ENCODE measurements at regions not wholly inside any gene's neighbourhood (a gene's known extent, or its start where the extent isn't known, plus 50 kb on each side); places are given as distances from the start of the nearest gene placed in this dataset.

DNA sequence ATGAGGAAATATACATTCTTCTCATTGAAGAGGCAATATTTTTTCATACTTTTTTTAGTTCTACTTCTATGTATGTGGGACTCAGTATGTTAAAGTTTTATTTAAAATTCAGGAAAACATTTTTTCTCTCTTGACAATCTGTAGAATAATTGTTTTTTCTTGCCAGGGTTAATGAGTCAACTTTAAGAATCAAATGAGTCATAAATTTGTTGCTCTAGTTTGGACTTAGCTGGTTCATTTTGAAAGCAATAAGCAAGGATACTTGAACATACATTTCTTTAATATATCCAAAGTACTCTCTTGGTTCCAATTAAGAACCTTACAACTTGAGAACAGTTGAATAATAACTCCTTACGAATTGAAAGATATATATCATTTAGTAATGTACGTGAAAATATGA is 1145.3 kb upstream of the B3GALT2 start:
- DNase-seq (ENCODE audit: low spot score), result no peak

- DNase-seq (ENCODE audit: low spot score), result no peak
Measured at GRCh38 chr1:194322751-194323150, 1136.3 kb upstream of the B3GALT2 start.

DNA sequence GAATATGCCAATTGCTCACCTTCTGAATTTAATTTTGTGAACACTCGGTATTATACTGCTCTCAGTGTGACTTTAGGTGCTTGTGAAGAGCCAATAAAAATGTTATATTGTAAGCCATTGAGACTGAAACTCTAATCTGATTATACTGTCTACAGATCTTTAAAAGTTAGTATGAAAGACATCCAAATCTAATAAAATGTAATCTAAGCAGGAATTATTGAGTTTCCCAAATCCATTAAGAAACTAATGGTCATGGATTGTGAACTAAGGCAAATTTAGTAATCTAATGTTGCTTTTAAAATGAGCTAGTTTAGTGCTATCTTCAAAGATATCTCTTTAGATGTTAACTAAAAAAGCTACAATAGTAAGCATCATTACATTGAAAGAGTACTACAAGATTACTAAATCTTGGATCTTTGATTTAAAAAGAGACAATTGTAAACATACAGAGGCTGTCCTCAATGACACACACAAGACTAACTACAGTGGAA is 1132.4 kb upstream of the B3GALT2 start:
- DNase-seq (ENCODE audit: low spot score), result no peak

GRCh38 chr1:194309697-194310096 is 1123.3 kb upstream of the B3GALT2 start:
- DNase-seq (ENCODE audit: low spot score), result no peak

DNA sequence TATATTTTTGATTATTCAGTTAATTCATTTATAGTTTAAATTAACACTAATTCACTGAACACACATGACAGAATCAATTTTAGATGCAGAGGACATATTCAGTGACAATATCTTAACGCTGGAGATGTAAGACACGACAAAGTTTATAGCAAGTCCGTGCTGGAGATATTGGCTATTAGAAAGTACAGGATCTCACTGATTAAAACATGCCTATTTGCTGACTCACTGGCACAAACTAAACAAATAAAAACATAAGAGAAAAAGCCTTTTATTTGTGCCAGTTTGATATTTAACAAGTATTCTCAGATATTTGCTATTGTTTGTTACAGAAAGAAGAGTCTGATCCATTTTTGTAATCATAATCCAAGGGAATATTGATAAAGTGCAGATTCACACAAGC is 1122.9 kb upstream of the B3GALT2 start:
- DNase-seq (ENCODE audit: low spot score), result no peak

DNA sequence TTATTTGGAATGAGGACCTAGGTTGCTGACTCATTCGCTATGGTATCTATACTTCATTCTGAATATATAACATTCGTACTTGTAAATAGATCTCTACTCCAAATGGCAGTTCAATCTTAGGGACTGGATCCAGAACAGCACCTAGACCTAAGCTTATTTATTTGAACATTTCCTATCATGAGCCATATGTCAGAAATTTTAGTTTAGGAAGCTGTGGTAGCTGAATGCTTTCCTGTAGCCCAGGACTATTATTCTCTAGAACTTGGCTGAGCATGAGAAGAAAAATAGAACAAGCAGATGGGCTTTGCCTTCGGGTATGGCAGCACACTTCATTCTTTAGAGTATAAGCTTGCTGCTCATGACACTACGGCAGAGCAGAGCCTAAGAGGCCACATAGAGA is 1114.4 kb upstream of the B3GALT2 start:
- DNase-seq (ENCODE audit: low spot score), result no peak

DNA sequence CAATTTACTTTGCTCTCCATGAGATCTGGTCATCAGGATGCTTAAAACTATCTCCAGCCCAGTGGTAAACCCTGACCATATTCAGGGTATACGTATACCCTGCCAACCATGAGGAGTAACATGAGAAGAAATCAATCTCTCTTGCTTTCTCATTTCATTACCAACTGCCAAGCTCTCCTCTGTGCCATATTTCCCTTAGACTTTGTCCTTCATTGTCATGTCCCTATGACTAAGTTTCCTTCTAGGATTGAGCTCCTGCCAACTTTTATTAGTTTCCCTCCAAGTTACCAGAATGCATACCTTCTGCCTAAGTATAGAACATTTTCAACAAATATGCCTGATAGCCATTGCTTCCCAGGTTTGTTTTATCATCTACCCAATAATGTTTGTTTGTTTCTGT is 1113.9 kb upstream of the B3GALT2 start:
- DNase-seq (ENCODE audit: low spot score), result no peak

GRCh38 chr1:194298007-194298598 is 1111.7 kb upstream of the B3GALT2 start:
- DNase-seq (ENCODE audit: low spot score), result no peak

GRCh38 chr1:194297094-194297493 is 1110.7 kb upstream of the B3GALT2 start:
- no peak for DNase-seq (ENCODE audit: low spot score)

GRCh38 chr1:194296201-194296600 is 1109.8 kb upstream of the B3GALT2 start:
- no peak for DNase-seq (ENCODE audit: low spot score)

- DNase-seq (ENCODE audit: low spot score), result peak; percentile 39
Measured at GRCh38 chr1:194295685-194296084, 1109.3 kb upstream of the B3GALT2 start.

GRCh38 chr1:194293851-194294405 is 1107.5 kb upstream of the B3GALT2 start:
- DNase-seq (ENCODE audit: low spot score), result no peak

- no peak for DNase-seq (ENCODE audit: low spot score)
Measured at GRCh38 chr1:194292966-194293365, 1106.6 kb upstream of the B3GALT2 start.

GRCh38 chr1:194289569-194290266 is 1103.3 kb upstream of the B3GALT2 start:
- DNase-seq (ENCODE audit: low spot score), result peak; percentile 11

- DNase-seq (ENCODE audit: low spot score), result no peak
Measured at GRCh38 chr1:194288238-194288637, 1101.8 kb upstream of the B3GALT2 start.

DNA sequence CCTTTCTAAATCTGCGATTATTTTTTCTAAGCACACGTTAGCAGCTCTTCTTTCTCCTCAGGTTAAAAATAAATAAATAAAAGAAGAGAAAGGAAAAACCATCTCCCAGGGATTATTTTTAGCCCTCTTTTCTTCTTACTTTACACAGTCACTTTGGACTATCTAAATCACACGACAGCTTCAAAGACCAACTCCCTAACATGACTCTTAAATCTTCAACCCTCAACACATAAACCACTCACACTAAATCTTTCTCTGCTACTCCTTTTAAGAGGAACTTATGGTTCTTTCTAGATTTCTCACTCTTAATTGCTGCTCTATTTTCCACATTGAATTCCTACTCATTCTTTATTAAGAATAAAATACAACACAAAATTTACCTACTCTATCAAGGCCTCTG is 1095.0 kb upstream of the B3GALT2 start:
- DNase-seq (ENCODE audit: low spot score), result no peak

DNA sequence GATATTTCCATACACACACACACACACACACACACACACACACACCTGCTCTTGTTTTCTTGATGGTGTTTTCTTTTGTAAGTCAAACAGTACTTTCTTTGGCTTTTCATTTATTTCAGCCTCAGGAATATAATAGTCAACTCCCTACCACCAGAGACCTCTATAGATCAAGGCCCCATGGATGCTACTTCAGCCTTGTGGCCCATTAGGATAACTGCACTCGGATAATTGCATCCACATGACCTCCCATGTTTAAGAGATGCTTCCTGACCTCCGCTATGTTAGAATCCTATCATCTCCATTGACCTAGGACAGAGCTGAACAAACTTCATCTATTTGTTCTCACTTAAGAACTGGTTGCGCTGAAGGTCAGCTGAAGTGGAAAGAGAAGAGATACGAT is 1094.0 kb upstream of the B3GALT2 start:
- no peak for DNase-seq (ENCODE audit: low spot score)

DNA sequence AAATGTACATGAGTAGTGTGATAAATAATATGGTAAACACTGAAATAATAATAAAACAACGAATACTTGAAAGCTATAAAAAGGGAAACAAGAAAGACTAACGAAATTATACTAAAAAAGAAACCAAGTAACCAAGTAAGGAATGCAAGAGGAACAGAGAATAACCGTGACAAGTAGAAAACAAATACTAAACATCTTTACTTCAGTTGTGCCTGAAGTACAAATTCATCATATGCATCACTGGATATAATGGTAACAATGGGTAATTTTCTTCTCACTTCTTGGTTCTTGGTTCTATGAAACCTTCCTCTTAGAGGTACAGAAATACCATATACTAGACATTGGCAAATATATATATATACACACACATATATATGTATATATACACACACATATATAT is 1093.6 kb upstream of the B3GALT2 start:
- DNase-seq (ENCODE audit: low spot score), result no peak

DNA sequence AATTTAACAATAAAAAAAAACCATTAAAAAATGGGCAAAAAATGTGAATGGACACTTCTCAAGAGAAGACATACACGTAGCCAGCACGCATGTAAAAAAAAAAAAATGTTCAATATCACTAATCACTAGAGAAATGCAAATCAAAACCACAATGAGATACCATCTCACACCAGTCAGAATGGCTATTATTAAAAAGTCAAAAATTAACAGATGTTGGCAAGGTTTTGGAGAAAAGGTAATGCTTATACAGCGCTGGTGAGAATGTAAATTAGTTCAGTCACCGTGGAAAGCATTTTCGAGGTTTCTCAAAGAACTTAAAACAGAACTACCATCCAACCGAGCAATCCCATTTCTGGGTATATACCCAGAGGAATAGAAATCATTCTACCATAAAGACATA is 1091.5 kb upstream of the B3GALT2 start:
- DNase-seq (ENCODE audit: low spot score), result no peak

DNA sequence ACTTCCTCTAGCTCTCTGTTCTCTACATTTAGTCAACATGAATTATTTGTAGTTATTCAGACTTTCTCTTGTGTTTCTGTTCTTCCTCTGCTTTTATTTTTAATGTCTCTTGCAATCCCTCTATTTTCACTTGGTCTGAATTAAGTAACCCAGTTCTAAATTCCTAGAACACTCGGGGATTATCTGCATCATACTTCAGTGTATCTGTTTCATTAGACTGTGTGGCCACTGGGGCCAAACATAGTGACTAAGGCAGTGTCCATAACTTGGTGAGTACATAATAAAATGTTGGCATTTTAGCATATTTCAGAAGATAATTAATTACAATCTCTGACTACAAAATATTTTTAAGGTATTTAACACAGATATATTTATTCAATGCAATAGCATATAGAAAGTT is 1087.2 kb upstream of the B3GALT2 start:
- DNase-seq (ENCODE audit: low spot score), result no peak

- no peak for DNase-seq (ENCODE audit: low spot score)
Measured at GRCh38 chr1:194268839-194269238, 1082.4 kb upstream of the B3GALT2 start.

GRCh38 chr1:194267021-194267420 is 1080.6 kb upstream of the B3GALT2 start:
- DNase-seq (ENCODE audit: low spot score), result no peak

DNA sequence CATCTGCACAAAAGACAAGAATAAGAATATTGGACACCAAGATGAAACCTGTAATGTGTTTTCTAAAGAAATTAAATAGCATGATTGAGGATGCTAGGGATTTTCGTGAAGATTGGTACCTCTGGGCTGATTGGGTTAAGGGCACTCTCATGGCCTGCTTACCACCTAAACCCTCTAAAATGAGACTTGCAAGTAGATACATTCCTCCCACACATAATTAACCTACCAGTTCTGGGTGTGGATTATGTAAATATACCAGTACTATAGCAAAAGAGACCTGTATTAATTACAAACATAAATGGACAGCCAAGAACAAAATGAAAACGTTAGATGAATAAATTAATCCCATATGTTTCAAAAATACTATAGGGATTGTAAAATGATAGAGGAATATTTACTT is 1069.6 kb upstream of the B3GALT2 start:
- no peak for DNase-seq (ENCODE audit: low spot score)

DNA sequence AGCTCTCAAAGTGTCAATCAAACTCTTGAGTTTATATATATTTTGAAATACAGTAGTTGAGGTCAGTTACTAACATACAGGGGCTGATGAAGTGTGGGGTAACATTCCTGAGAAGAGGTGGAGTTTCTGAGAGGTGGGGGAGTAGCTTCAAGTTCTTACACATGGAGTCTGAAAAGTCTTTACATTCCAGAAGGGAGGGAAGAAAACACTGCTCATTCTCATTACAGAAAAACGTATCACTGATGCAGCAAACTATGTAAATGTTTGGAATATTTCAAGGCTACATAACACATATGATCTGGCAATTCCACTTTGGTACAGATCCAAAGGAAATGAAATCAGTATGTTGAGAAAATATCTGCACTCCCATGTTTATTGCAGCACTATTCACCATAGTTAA is 1065.8 kb upstream of the B3GALT2 start:
- no peak for DNase-seq (ENCODE audit: low spot score)
